Endodermal cell (in vitro differentiated cells): ENCODE measurements at regions not wholly inside any gene's neighbourhood (a gene's known extent, or its start where the extent isn't known, plus 50 kb on each side); places are given as distances from the start of the nearest gene placed in this dataset.

Experiments
- DNase-seq: peaks from one replicate; pipeline ENCODE4 v3.0.0-alpha.2; 2017
- H3K27ac ChIP-seq: 2 replicates; pipeline ENCODE4 v1.5.1; 2013; ENCODE audit warnings: mild to moderate bottlenecking, low read depth, low read length, moderate library complexity
- H3K27me3 ChIP-seq: 2 replicates; pipeline ENCODE4 v1.6.1; 2013; ENCODE audit warnings: mild to moderate bottlenecking, low read length, moderate library complexity; ENCODE audit not compliant: insufficient read depth, control insufficient read depth, poor library complexity, severe bottlenecking
- H3K36me3 ChIP-seq: 2 replicates; pipeline ENCODE4 v1.7.0; 2013; ENCODE audit warnings: mild to moderate bottlenecking, low read length, moderate library complexity; ENCODE audit not compliant: control insufficient read depth, insufficient read depth
- H3K4me1 ChIP-seq: one replicate; pipeline ENCODE4 v1.7.0; 2013; ENCODE audit warnings: low read length; ENCODE audit not compliant: control insufficient read depth, insufficient read depth
- H3K4me3 ChIP-seq: 2 replicates; pipeline ENCODE4 v1.5.1; 2013; ENCODE audit warnings: mild to moderate bottlenecking, low read length, moderate library complexity
- H3K9ac ChIP-seq: 2 replicates; pipeline ENCODE4 v1.6.1; 2013; ENCODE audit warnings: mild to moderate bottlenecking, low read length, moderate library complexity; ENCODE audit not compliant: poor library complexity, severe bottlenecking; ENCODE audit errors: extremely low read depth
- H3K9me3 ChIP-seq: 2 replicates; pipeline ENCODE4 v1.6.1; 2013; ENCODE audit warnings: mild to moderate bottlenecking, low read length, moderate library complexity; ENCODE audit not compliant: control insufficient read depth
- H3K27ac Mint-ChIP-seq: 2 replicates; pipeline ENCODE4 v1.8.0; 2020; ENCODE audit warnings: mixed read lengths
- H3K27me3 Mint-ChIP-seq: 2 replicates; pipeline ENCODE4 v1.8.0; 2021; ENCODE audit warnings: mild to moderate bottlenecking, mixed read lengths; ENCODE audit not compliant: insufficient read depth
- H3K36me3 Mint-ChIP-seq: 2 replicates; pipeline ENCODE4 v1.8.0; 2020; ENCODE audit warnings: low read depth, mixed read lengths
- H3K4me1 Mint-ChIP-seq: 2 replicates; pipeline ENCODE4 v1.8.0; 2020; ENCODE audit warnings: mixed read lengths
- H3K4me3 Mint-ChIP-seq: 2 replicates; pipeline ENCODE4 v1.8.0; 2020; ENCODE audit warnings: mild to moderate bottlenecking, moderate library complexity, mixed read lengths
- H3K9me3 Mint-ChIP-seq: 2 replicates; pipeline ENCODE4 v1.8.0; 2020; ENCODE audit warnings: mild to moderate bottlenecking, mixed read lengths
- WGBS, 2 experiments: methylation state at CpG; one replicate each; pipeline versions ENCODE4 v1.1.5 to v1.1.7; 2013; ENCODE audit warnings: missing lambda C conversion rate in 2 of 2, mixed read lengths in 1 of 2; ENCODE audit not compliant: insufficient coverage in 1 of 2, insufficient read length in 1 of 2; 5-methylcytosine and 5-hydroxymethylcytosine counted together
- TF ChIP-seq, protein P1 (sequence below): fragments of 200-600 bp; sonication (generic); conservative IDR thresholded peaks from 2 replicates; pipeline ENCODE4 v1.5.0; 2021; ENCODE audit warnings: antibody characterized with exemption, mild to moderate bottlenecking

GRCh38 chr11:119521551-119521950 lies 98.6 kb upstream of the THY1 start:
- peaks cover 4% of the 10 kb centered on the region for H3K4me1 Mint-ChIP-seq
- H3K27me3 Mint-ChIP-seq: peaks cover 26% of the 10 kb centered on the region
- no peak overlapping the region for H3K9ac ChIP-seq
- H3K4me3 Mint-ChIP-seq: no peak overlapping the region
- TF ChIP-seq, protein P1, sequence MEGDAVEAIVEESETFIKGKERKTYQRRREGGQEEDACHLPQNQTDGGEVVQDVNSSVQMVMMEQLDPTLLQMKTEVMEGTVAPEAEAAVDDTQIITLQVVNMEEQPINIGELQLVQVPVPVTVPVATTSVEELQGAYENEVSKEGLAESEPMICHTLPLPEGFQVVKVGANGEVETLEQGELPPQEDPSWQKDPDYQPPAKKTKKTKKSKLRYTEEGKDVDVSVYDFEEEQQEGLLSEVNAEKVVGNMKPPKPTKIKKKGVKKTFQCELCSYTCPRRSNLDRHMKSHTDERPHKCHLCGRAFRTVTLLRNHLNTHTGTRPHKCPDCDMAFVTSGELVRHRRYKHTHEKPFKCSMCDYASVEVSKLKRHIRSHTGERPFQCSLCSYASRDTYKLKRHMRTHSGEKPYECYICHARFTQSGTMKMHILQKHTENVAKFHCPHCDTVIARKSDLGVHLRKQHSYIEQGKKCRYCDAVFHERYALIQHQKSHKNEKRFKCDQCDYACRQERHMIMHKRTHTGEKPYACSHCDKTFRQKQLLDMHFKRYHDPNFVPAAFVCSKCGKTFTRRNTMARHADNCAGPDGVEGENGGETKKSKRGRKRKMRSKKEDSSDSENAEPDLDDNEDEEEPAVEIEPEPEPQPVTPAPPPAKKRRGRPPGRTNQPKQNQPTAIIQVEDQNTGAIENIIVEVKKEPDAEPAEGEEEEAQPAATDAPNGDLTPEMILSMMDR: no peak
- H3K36me3 Mint-ChIP-seq: no peaks in the 10 kb centered on the region
- H3K36me3 ChIP-seq: no peaks in the 10 kb centered on the region
- H3K27me3 ChIP-seq: no peaks in the 10 kb centered on the region
- 84 to 88% methylated on average over 8 to 11 of the region's 11 CpGs for WGBS, 2 experiments
- no peak for DNase-seq
- H3K4me3 ChIP-seq: no peak overlapping the region
- H3K9me3 ChIP-seq: no peaks in the 10 kb centered on the region
- H3K4me1 ChIP-seq: no peaks in the 10 kb centered on the region
- H3K9me3 Mint-ChIP-seq: no peaks in the 10 kb centered on the region
- H3K27ac ChIP-seq: no peak overlapping the region
- H3K27ac Mint-ChIP-seq: no peak overlapping the region

GRCh38 chr11:119520966-119521365 lies 98.0 kb upstream of the THY1 start:
- H3K9ac ChIP-seq: no peak overlapping the region

DNA sequence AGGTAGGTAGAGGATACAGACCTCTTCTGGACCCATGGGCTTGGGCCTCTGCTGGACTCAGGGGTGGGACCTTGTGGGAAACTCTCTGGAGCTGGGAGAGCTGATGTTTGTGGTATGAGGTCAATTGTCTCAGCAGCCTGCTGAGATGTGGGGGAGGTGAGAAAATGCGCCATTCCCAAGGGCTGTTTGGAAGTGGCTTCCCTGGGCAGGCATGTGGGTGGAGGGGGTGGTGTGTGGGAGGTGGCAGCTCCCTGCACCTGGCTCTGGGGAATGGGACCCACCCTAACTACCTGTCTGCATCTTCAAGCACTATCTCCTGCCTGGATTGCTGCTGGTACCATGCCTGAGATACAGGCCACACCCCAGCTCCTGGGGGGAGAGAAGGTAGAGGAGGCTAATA lies 97.4 kb upstream of the THY1 start:
- no peaks in the 10 kb centered on the region for H3K36me3 Mint-ChIP-seq
- Histone ChIP-seq H3K27ac (no peak overlapping the region), H3K4me1 (no peaks in the 10 kb centered on the region), H3K9ac (no peak overlapping the region), H3K36me3 (no peaks in the 10 kb centered on the region), H3K9me3 (no peaks in the 10 kb centered on the region), H3K27me3 (peaks cover 3% of the 10 kb centered on the region), H3K4me3 (no peak overlapping the region)
- no peaks in the 10 kb centered on the region for H3K9me3 Mint-ChIP-seq
- WGBS, 2 experiments: 60% methylated on average over 1 of the region's 1 CpG; no CpG with 5 or more reads in 1 of the 2 experiments
- H3K27me3 Mint-ChIP-seq: peaks cover 31% of the 10 kb centered on the region
- peaks cover 4% of the 10 kb centered on the region for H3K4me1 Mint-ChIP-seq
- no peak overlapping the region for H3K4me3 Mint-ChIP-seq
- DNase-seq: peak; percentile 75
- TF ChIP-seq, protein P1: no peak
- no peak overlapping the region for H3K27ac Mint-ChIP-seq

More at GRCh38 chr11:119520966-119521365, 98.0 kb upstream of the THY1 start:
- Mint-ChIP-seq H3K36me3 (no peaks in the 10 kb centered on the region), H3K4me3 (no peak overlapping the region), H3K27me3 (peaks cover 31% of the 10 kb centered on the region), H3K27ac (no peak overlapping the region), H3K4me1 (peaks cover 4% of the 10 kb centered on the region), H3K9me3 (no peaks in the 10 kb centered on the region)
- Histone ChIP-seq H3K4me3 (no peak overlapping the region), H3K27me3 (peaks cover under 1% of the 10 kb centered on the region), H3K9me3 (no peaks in the 10 kb centered on the region), H3K36me3 (no peaks in the 10 kb centered on the region), H3K27ac (no peak overlapping the region), H3K4me1 (no peaks in the 10 kb centered on the region)
- no peak for DNase-seq
- TF ChIP-seq, protein P1: no peak
- WGBS, 2 experiments: 90 to 92% methylated on average over 5 to 9 of the region's 9 CpGs
